ENCODE measurements at regions not wholly inside any gene's neighbourhood (a gene's known extent, or its start where the extent isn't known, plus 50 kb on each side); places are given as distances from the start of the nearest gene placed in this dataset.

DNA sequence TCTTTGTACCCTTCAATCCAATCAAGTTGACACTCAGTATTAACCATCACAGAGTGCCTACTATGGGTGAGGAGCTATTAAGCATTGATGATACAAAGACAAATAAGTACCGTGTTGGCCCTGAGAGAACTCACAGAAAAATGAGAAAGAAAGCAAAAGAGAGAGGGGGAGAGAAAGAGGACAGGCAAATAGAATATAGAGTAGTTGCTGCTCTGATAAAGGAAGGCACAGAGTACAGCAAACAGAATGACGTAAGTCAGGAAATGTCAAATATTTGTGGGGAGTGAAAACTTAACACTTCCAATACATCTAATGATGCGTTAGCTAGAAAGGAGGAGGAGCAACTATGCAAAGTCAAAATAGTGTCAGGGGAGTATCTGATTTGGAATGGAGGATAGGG, 320.6 kb upstream of the KCNH8 start:
- no peak for DNase-seq (ENCODE audit: low spot score)

DNA sequence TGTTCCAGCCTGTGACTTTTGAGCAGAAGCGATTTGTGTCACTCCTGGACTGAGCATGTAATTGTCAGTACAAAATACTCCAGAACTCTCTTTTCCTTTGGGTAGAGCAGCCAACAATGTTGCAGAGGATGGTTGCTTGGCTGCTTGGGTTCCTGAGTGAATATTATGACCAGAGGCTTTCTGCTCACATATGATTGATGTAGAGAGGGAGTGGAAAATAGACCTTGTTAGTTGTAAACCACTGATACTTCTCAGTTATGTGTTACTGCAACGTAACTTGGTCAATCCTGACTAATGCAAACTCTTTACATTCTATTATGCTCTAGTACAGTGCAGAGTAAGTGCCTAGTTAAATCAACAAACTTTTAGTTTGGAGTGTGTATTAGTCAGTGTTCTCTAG, 322.6 kb upstream of the KCNH8 start:
- DNase-seq (ENCODE audit: low spot score), result no peak

DNA sequence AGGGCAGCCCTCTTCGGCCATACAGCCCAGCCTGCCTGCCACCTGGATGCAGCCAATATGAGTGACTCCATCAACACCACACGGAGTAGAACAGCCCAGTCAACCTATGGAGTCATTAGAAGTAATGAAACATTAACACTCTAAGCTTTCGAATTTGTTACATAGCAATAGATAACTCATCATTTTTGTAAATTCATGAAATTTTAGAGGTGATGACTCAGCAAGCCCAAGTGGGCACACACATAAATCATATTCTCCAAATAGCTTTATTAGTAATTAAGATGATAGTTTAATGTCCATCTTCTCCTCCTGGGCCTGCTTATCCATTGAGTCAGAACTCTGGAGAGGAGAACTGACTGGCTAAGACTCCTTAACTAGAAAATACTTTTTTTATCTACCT, 335.0 kb upstream of the KCNH8 start:
- no peak for DNase-seq (ENCODE audit: low spot score)

DNA sequence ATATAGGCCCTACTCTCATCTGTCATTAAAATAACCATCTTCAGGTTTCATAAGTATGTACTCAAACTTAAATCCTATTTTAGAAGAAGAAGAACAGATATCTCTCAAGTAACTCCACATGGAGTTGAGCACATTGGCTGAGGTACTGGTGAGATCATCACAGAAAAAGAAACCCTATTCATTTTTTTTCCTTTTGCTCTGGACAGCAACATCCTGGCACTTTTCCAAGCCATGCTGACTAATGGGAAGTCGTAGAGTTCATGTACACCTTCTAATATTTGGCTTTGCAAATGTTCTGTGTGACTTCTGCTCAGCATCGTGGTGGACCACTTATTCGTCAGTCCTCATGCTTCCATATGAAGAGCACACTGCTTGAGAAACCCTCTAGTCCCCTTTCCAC, 336.0 kb upstream of the KCNH8 start:
- peak; percentile 64 for DNase-seq (ENCODE audit: low spot score)

- DNase-seq (ENCODE audit: low spot score), result no peak
Observed at GRCh38 chr3:18810306-18810661, 338.0 kb upstream of the KCNH8 start.

GRCh38 chr3:18809640-18810305, 338.5 kb upstream of the KCNH8 start:
- no peak for DNase-seq (ENCODE audit: low spot score)

- DNase-seq (ENCODE audit: low spot score), result no peak
Observed at GRCh38 chr3:18808429-18808828, 339.9 kb upstream of the KCNH8 start.

DNA sequence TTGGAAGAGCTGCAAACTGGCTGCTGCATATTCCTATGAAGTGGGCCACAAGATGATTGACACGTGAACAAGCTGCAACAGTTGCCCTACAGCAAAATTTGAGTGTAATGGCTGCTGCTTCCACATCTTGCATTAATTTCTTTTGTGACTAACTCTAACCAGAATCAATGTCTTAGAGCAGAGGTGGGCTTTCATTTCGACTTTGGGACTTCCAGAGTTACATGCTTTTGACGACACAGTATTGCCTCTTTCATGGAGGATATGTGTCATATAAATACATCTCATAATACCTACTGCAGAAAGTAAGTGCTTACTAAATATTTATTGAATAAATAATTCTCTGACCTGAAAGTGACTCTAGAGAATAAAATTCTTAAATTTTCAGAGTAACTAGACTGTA, 340.7 kb upstream of the KCNH8 start:
- DNase-seq (ENCODE audit: low spot score), result no peak

- DNase-seq (ENCODE audit: low spot score), result no peak
Observed at GRCh38 chr3:18806633-18807032, 341.7 kb upstream of the KCNH8 start.

GRCh38 chr3:18797378-18797777, 350.9 kb upstream of the KCNH8 start:
- DNase-seq (ENCODE audit: low spot score), result no peak

- no peak for DNase-seq (ENCODE audit: low spot score)
Observed at GRCh38 chr3:18795078-18795477, 353.2 kb upstream of the KCNH8 start.

- DNase-seq (ENCODE audit: low spot score), result no peak
Observed at GRCh38 chr3:18791752-18792151, 356.6 kb upstream of the KCNH8 start.

- DNase-seq (ENCODE audit: low spot score), result no peak
Observed at GRCh38 chr3:18791182-18791581, 357.1 kb upstream of the KCNH8 start.

GRCh38 chr3:18790384-18790783, 357.9 kb upstream of the KCNH8 start:
- DNase-seq (ENCODE audit: low spot score), result no peak

DNA sequence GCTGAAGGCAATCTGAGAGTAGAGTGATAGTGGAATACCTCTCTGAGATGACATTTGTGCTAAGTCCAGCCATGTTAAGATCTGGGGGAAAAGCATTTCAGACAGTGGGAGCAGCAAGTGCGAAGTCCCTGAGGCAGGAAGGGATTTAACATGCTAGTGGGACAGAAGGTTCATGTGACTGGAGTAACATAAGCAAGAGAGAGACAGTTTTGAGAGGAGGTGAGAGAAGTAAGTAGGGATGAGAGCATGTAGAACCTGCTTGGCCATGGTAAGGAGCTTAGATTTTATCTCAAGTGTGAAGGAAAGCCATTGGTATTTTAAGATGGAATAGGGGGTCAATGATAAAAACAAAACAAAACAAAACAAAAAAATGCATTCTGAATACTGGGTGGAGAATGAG, 358.6 kb upstream of the KCNH8 start:
- no peak for DNase-seq (ENCODE audit: low spot score)

DNA sequence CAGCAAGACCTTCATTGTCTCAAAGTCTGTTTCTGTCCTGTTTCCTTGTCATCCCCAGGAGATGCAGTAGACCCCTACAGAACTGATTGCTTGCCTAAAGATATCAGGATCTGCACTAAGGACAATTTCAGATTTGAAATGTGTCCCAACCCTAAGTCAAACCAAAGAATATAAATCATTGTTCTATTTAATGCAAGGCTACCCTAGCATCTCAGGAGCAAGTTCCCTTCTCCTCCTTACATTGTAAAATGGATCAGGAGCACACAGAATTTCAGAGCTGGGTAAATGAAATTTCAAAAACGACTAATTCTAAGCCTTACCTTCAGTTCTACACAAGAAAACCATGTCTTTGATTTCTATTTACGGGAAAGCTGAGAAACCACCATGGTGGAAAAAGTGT, 360.9 kb upstream of the KCNH8 start:
- DNase-seq (ENCODE audit: low spot score), result no peak

DNA sequence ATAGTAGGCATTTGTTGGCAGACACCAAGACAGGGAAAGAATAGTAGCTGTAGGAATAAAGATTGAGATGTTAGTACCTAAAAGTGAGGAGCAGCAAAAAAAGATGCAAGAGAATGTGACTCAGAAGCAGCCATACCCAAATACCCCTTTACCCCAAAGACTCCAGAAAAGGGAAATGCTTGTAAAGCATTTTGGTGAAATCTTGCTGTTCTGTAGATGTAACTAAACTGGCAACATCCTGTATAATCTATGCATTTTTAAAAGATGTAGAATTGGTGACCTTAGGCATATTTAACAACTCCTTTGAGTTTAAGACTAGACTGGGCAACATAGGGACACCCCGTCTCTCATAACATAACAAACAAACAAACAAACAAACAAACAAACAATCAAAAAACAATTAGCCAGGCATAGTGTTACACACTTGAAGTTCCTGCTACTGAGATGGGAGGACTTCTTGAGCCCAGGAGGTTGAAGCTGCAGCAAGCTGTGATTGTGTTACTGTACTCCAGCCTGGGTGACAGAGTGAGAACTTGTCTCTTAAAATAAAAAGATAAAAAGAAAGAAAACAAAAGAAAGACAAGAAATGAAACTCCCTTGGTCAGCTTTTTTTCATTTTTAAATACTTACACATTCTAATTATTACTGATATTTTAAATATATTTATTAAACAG, 361.5 kb upstream of the KCNH8 start:
- DNase-seq (ENCODE audit: low spot score), result no peak

DNA sequence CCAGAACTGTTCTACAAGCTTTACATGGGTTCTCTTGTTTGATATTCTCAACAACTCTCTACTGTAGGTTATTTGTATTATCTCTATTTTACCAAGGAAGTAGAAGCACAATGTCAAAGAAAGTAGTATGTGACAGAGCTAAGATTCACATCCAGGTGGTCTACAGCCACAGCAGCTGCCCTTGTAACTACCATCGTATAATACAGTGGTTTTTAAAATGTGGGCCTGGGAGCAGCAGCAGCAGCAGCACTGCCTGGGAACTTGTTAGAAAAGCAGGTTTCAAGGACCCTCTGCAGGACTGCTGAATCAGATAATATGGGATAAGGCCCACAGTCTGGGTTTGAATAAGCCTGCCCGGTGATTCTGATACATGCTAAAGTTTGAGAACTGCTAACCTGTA, 357.1 kb upstream of the SATB1 start:
- DNase-seq (ENCODE audit: low spot score), result no peak

GRCh38 chr3:18780959-18781358, 355.8 kb upstream of the SATB1 start:
- no peak for DNase-seq (ENCODE audit: low spot score)

DNA sequence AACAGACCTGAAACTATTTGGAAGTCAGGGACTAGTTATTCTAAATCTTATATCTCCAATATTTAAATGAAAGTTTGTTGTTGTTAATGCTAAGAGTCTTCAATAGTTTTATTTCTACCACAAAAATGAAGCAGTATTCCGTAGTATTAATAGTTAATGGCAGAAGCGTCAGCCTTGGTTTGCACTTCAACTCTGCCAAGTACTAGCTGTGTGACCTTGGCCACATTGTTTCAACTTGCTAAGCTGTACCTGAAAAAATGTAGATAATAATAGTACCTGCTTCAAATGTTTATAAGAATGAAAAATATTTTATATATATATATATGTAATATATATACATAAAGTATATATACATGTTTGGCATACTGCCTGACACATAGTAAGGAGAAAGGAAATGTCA, 354.6 kb upstream of the SATB1 start:
- no peak for DNase-seq (ENCODE audit: low spot score)

- no peak for DNase-seq (ENCODE audit: low spot score)
Observed at GRCh38 chr3:18778598-18778997, 353.5 kb upstream of the SATB1 start.

- no peak for DNase-seq (ENCODE audit: low spot score)
Observed at GRCh38 chr3:18778094-18778493, 353.0 kb upstream of the SATB1 start.

GRCh38 chr3:18775501-18775900, 350.4 kb upstream of the SATB1 start:
- no peak for DNase-seq (ENCODE audit: low spot score)
